GM12891 (cell line): ENCODE measurements at regions not wholly inside any gene's neighbourhood (a gene's known extent, or its start where the extent isn't known, plus 50 kb on each side); places are given as distances from the start of the nearest gene placed in this dataset.

ENCODE experiments used
- PAX5 ChIP-seq: IDR thresholded peaks from 2 replicates; pipeline ENCODE4 v1.6.1; 2011; ENCODE audit warnings: low read length, moderate library complexity, mild to moderate bottlenecking; ENCODE audit not compliant: insufficient read depth, severe bottlenecking
- POLR2AphosphoS5 ChIP-seq: IDR thresholded peaks from 2 replicates; pipeline ENCODE4 v1.6.1; 2011; ENCODE audit warnings: low read depth, low read length, control low read depth
- POU2F2 ChIP-seq: IDR thresholded peaks from 2 replicates; pipeline ENCODE4 v1.6.1; 2011; ENCODE audit warnings: low read depth, mild to moderate bottlenecking, control low read depth, low read length, moderate library complexity
- TAF1 ChIP-seq: IDR thresholded peaks from 2 replicates; pipeline ENCODE4 v1.6.1; 2011; ENCODE audit warnings: low read depth, low read length, control low read depth

DNA sequence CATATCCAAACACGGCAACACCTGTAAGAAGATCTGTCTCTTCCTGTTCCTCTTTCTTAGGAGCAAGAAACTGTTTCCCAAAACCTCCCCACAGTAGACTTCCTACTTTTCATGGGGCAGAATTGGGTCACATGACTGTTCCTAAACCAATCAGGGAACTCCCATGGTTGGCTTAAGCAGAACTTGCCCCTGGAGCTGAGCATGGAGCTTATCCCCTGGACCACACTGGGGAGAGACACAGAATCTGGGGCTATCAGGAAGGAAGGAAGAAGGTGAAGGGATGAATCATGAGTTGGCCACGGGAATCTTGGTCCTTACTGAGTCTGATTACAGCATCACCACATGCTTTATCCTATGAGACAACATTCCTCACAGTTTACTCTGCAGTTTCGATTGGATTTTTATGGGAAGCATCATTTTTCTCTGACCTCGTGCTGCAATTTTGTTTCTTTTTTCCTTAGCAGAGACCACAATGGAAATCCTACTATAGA lies 81.8 kb downstream of the CDC7 start:
- TF ChIP-seq PAX5 (no peak), POLR2AphosphoS5 (no peak), TAF1 (no peak), POU2F2 (no peak)
